ENCODE measurements at regions not wholly inside any gene's neighbourhood (a gene's known extent, or its start where the extent isn't known, plus 50 kb on each side); places are given as distances from the start of the nearest gene placed in this dataset.
"Not testable (repeated sequence)": the region's sequence is repeated elsewhere in the genome, so short reads cannot be mapped to it uniquely, and the experiment has no call there.

- ATAC-seq = no peak
- H3K4me1 Mint-ChIP-seq (ENCODE audit: low read depth) = no peaks in the 10 kb centered on the region
- no peak for DNase-seq
- H3K4me3 Mint-ChIP-seq = no peak overlapping the region
- no peaks in the 10 kb centered on the region for H3K27me3 Mint-ChIP-seq (ENCODE audit: low read depth)
- H3K36me3 Mint-ChIP-seq (ENCODE audit: insufficient read depth) = no peaks in the 10 kb centered on the region
- H3K9me3 Mint-ChIP-seq = no peaks in the 10 kb centered on the region
Observed at GRCh38 chr2:167858086-167858485, 389.3 kb downstream of the STK39 start.

DNA sequence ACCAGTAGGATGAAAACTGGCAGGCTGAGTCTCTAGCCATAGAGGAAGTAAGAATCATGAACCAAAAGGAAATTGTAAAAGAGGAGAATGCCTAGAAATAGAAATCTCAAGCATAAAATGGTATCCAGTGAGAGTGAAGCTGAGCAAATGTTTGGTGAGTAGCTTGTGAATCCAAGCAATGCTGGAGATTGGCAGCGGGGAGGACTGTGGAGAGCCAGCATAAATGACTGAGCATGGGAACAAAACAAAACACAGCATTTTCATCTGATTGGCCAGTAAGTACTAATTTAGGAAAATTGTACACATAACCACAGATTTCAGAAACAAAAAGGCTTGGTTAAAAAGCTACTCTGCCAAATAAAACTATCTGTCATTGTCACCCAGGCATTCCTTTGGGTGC is 390.0 kb downstream of the STK39 start:
- H3K27me3 Mint-ChIP-seq (ENCODE audit: low read depth) = no peaks in the 10 kb centered on the region
- H3K9me3 Mint-ChIP-seq = no peaks in the 10 kb centered on the region
- H3K36me3 Mint-ChIP-seq (ENCODE audit: insufficient read depth) = no peaks in the 10 kb centered on the region
- DNase-seq (no peak), ATAC-seq (no peak)
- H3K4me3 Mint-ChIP-seq = no peak overlapping the region
- no peaks in the 10 kb centered on the region for H3K4me1 Mint-ChIP-seq (ENCODE audit: low read depth)

GRCh38 chr2:167856190-167856589 is 391.2 kb downstream of the STK39 start:
- H3K4me1 Mint-ChIP-seq (ENCODE audit: low read depth) = no peaks in the 10 kb centered on the region
- no peaks in the 10 kb centered on the region for H3K9me3 Mint-ChIP-seq
- no peak overlapping the region for H3K4me3 Mint-ChIP-seq
- H3K27me3 Mint-ChIP-seq (ENCODE audit: low read depth) = no peaks in the 10 kb centered on the region
- DNase-seq = no peak
- ATAC-seq = no peak
- H3K36me3 Mint-ChIP-seq (ENCODE audit: insufficient read depth) = no peaks in the 10 kb centered on the region

DNA sequence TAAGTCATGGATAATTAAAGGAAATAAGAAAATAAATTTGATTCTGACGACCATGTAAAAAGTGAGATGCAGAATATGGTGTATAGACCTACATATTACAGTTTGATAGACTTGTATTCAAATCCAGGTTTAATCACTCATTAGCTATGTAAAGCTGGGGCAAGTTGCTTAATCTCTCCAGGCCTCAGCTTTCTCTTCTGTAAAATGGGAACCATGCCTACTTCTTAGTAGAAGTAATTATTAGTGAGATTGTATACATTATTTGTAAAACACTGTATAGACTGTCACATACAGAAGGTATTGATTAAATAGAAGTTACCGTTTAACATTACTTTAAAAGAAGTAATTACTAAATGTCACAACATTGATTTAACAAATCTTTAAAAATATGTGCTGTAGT is 392.2 kb downstream of the STK39 start:
- no peak overlapping the region for H3K4me3 Mint-ChIP-seq

DNA sequence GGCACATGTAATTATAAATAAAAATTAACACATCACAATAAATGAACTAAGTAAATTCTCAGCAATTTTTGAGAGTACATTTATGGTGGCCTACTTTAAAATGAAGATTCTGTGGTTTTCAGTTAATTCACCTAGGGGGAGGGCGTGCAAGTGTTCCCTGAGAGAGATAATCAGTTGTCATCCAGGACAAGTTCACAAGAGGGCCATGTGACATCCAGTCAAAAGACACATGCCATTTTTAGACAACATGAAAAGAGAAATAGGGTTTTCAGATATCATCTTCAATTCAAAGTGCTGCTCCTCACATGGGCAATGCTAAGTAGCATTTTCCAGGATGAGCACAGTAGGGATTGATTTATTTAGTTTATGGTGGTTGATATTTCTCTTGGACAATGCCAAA is 393.7 kb downstream of the STK39 start:
- Mint-ChIP-seq H3K4me3 (no peak overlapping the region), H3K4me1 (ENCODE audit: low read depth) (no peaks in the 10 kb centered on the region), H3K9me3 (no peaks in the 10 kb centered on the region), H3K36me3 (ENCODE audit: insufficient read depth) (no peaks in the 10 kb centered on the region), H3K27me3 (ENCODE audit: low read depth) (peaks cover 3% of the 10 kb centered on the region)
- ATAC-seq (no peak), DNase-seq (no peak)

More for the DNA sequence above, 392.2 kb downstream of the STK39 start:
- ATAC-seq (no peak), DNase-seq (no peak)
- Mint-ChIP-seq H3K36me3 (ENCODE audit: insufficient read depth) (no peaks in the 10 kb centered on the region), H3K9me3 (no peaks in the 10 kb centered on the region), H3K4me1 (ENCODE audit: low read depth) (no peaks in the 10 kb centered on the region), H3K27me3 (ENCODE audit: low read depth) (no peaks in the 10 kb centered on the region)

DNA sequence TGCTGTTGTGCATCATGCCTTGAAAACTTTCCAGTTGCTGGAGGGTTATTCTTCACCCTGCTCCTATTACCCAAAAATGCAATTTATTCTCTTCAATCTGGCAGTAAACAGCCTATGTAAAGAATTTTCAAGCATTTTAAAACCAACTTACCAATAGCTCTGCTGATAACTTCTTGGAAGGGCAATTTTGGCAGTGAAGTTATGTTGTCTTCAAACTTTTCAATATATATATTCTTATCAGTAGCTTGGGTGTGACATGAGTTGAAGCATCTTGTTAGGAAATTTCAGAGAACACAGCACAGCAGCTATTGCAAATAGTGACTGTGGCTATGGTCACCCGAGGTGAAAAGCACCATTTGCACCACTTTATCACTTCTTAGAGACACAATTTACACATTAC is 395.5 kb downstream of the STK39 start:
- no peaks in the 10 kb centered on the region for H3K4me1 Mint-ChIP-seq (ENCODE audit: low read depth)
- H3K36me3 Mint-ChIP-seq (ENCODE audit: insufficient read depth) = no peaks in the 10 kb centered on the region
- ATAC-seq = no peak
- no peak overlapping the region for H3K4me3 Mint-ChIP-seq
- H3K9me3 Mint-ChIP-seq = no peaks in the 10 kb centered on the region
- peaks cover 5% of the 10 kb centered on the region for H3K27me3 Mint-ChIP-seq (ENCODE audit: low read depth)
- DNase-seq = no peak

GRCh38 chr2:167851323-167851860 is 396.0 kb downstream of the STK39 start:
- Mint-ChIP-seq H3K9me3 (no peaks in the 10 kb centered on the region), H3K36me3 (ENCODE audit: insufficient read depth) (no peaks in the 10 kb centered on the region), H3K4me1 (ENCODE audit: low read depth) (no peaks in the 10 kb centered on the region), H3K27me3 (ENCODE audit: low read depth) (peaks cover 5% of the 10 kb centered on the region), H3K4me3 (no peak overlapping the region)
- ATAC-seq (no peak), DNase-seq (no peak)

- Mint-ChIP-seq H3K9me3 (no peaks in the 10 kb centered on the region), H3K4me3 (no peak overlapping the region), H3K36me3 (ENCODE audit: insufficient read depth) (no peaks in the 10 kb centered on the region), H3K27me3 (ENCODE audit: low read depth) (peaks cover 23% of the 10 kb centered on the region), H3K4me1 (ENCODE audit: low read depth) (no peaks in the 10 kb centered on the region)
- DNase-seq (no peak), ATAC-seq (no peak)
Observed at GRCh38 chr2:167844714-167845530, 402.5 kb downstream of the STK39 start.

DNA sequence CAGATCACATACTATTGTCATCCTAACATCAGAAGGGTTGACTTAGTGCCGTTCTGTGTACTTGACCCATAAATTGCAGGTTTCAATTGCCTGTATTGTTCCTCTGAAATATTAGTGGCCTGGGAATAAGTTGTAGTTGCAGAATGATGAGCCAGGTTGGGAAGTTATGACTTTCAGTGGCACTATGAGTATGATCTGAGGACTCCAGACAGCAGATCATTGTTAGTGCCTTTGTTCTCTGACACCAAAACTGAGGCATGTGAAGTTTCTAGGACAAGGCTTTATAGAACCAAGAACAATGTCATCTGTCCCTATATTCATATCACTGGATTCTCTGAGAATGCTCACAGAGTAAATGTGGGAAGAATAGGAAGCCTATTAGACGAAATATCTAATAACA is 403.7 kb downstream of the STK39 start:
- Mint-ChIP-seq H3K4me1 (ENCODE audit: low read depth) (no peaks in the 10 kb centered on the region), H3K4me3 (no peak overlapping the region)

DNA sequence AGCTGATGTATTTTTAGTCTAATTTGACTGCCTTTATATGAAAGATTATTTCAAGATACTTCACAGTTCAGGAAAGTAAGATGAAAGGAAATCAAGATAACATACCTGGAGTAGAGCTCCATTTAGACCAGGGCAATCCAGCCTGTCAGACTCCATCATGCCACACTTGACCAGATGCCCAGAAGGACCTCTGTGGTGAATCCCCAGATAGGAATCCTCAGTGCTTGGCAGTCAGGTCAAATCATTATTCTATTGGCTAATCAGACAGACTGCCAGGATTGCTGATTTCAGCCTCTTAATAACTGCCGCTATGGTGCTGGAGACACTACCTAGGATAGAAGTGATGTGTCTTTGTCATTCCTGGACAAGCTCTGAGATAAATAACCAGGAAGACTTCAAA is 404.2 kb downstream of the STK39 start:
- DNase-seq (no peak), ATAC-seq (no peak)
- Mint-ChIP-seq H3K36me3 (ENCODE audit: insufficient read depth) (no peaks in the 10 kb centered on the region), H3K9me3 (no peaks in the 10 kb centered on the region), H3K27me3 (ENCODE audit: low read depth) (peaks cover 23% of the 10 kb centered on the region), H3K4me3 (no peak overlapping the region), H3K4me1 (ENCODE audit: low read depth) (no peaks in the 10 kb centered on the region)

More for the DNA sequence above, 403.7 kb downstream of the STK39 start:
- H3K27me3 Mint-ChIP-seq (ENCODE audit: low read depth) = peaks cover 23% of the 10 kb centered on the region
- no peak for ATAC-seq
- H3K9me3 Mint-ChIP-seq = no peaks in the 10 kb centered on the region
- no peaks in the 10 kb centered on the region for H3K36me3 Mint-ChIP-seq (ENCODE audit: insufficient read depth)
- no peak for DNase-seq

GRCh38 chr2:167842047-167842446 is 405.3 kb downstream of the STK39 start:
- ATAC-seq = no peak
- Mint-ChIP-seq H3K27me3 (ENCODE audit: low read depth) (peaks cover 22% of the 10 kb centered on the region), H3K4me3 (no peak overlapping the region), H3K36me3 (ENCODE audit: insufficient read depth) (no peaks in the 10 kb centered on the region), H3K4me1 (ENCODE audit: low read depth) (no peaks in the 10 kb centered on the region), H3K9me3 (no peaks in the 10 kb centered on the region)
- DNase-seq = no peak

DNA sequence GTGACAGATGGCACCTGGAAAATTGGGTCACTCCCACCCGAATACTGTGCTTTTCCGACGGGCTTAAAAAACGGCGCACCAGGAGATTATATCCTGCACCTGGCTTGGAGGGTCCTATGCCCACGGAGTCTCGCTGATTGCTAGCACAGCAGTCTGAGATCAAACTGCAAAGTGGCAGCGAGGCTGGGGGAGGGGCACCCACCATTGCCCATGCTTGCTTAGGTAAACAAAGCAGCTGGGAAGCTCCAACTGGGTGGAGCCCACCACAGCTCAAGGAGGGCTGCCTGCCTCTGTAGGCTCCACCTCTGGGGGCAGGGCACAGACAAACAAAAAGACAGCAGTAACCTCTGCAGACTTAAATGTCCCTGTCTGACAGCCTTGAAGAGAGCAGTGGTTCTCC is 412.1 kb downstream of the STK39 start:
- not testable (repeated sequence) for H3K4me3 Mint-ChIP-seq, H3K9me3 Mint-ChIP-seq, DNase-seq

DNA sequence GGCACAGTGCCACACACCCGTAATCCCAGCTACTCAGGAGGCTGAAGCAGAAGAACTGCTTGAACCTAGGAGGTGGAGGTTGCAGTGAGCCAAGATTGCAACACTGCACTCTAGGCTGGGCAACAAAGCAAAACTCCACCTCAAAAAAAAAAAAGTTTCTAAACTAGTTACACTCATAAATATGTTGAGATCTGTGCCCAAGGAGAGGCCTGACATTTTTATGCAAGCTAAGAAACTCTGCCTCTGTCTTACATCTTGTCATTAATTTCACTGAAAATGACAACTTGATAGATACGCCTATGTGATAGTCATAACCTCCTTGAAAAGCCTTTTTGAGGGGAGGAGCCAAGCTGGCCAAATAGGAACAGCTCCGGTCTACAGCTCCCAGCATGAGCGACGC is 412.7 kb downstream of the STK39 start:
- ATAC-seq = no peak
- Mint-ChIP-seq H3K27me3 (ENCODE audit: low read depth) (peaks cover 7% of the 10 kb centered on the region), H3K9me3 (no peaks in the 10 kb centered on the region), H3K4me3 (no peak overlapping the region), H3K4me1 (ENCODE audit: low read depth) (no peaks in the 10 kb centered on the region), H3K36me3 (ENCODE audit: insufficient read depth) (no peaks in the 10 kb centered on the region)
- no peak for DNase-seq

More for the DNA sequence above, 412.1 kb downstream of the STK39 start:
- H3K4me1 Mint-ChIP-seq (ENCODE audit: low read depth); ATAC-seq; H3K27me3 Mint-ChIP-seq (ENCODE audit: low read depth); H3K36me3 Mint-ChIP-seq (ENCODE audit: insufficient read depth): not testable (repeated sequence)

GRCh38 chr2:167833294-167833693 is 414.1 kb downstream of the STK39 start:
- no peaks in the 10 kb centered on the region for H3K36me3 Mint-ChIP-seq (ENCODE audit: insufficient read depth)
- H3K9me3 Mint-ChIP-seq = no peaks in the 10 kb centered on the region
- no peak overlapping the region for H3K4me3 Mint-ChIP-seq
- H3K27me3 Mint-ChIP-seq (ENCODE audit: low read depth) = peaks cover 10% of the 10 kb centered on the region
- ATAC-seq (no peak), DNase-seq (no peak)
- H3K4me1 Mint-ChIP-seq (ENCODE audit: low read depth) = no peaks in the 10 kb centered on the region

GRCh38 chr2:167832868-167833287 is 414.5 kb downstream of the STK39 start:
- ATAC-seq = no peak

More at GRCh38 chr2:167832868-167833287, 414.5 kb downstream of the STK39 start:
- Mint-ChIP-seq H3K9me3 (no peaks in the 10 kb centered on the region), H3K4me1 (ENCODE audit: low read depth) (no peaks in the 10 kb centered on the region), H3K4me3 (no peak overlapping the region), H3K27me3 (ENCODE audit: low read depth) (peaks cover 10% of the 10 kb centered on the region), H3K36me3 (ENCODE audit: insufficient read depth) (no peaks in the 10 kb centered on the region)
- no peak for DNase-seq
